Thoracic aorta (tissue), 2 donors: ENCODE measurements at regions not wholly inside any gene's neighbourhood (a gene's known extent, or its start where the extent isn't known, plus 50 kb on each side); places are given as distances from the start of the nearest gene placed in this dataset.

Experiments used
- ATAC-seq: fragments of 150-250 bp; one replicate; pipeline ENCODE4 v1.8.0; 2017; ENCODE audit warnings: low read depth; ENCODE audit not compliant: insufficient number of reproducible peaks, low FRiP score
- DNase-seq: peaks from one replicate; pipeline ENCODE4 v3.0.0-alpha.2; 2020; ENCODE audit warnings: low spot score
- H3K27ac ChIP-seq, 2 donors: fragments of 200-600 bp; sonication (generic); 1 replicate in 1 of 2; 2 replicates in 1 of 2; pipeline ENCODE4 v1.5.1; 2016; ENCODE audit warnings: mild to moderate bottlenecking in 2 of 2, moderate library complexity in 2 of 2
- H3K27me3 ChIP-seq: fragments of 200-600 bp; sonication (generic); replicated peaks from 2 replicates; pipeline ENCODE4 v1.6.0; 2016; ENCODE audit warnings: mild to moderate bottlenecking; ENCODE audit not compliant: insufficient read depth
- H3K36me3 ChIP-seq: fragments of 200-600 bp; sonication (generic); one replicate; pipeline ENCODE4 v1.5.1; 2016
- H3K4me1 ChIP-seq, 2 donors: fragments of 200-600 bp; sonication (generic); 1 replicate in 1 of 2; 2 replicates in 1 of 2; pipeline versions ENCODE4 v1.5.1 to v1.6.0; 2016; ENCODE audit warnings: low read depth in 2 of 2, mild to moderate bottlenecking in 1 of 2; ENCODE audit not compliant: control insufficient read depth in 1 of 2
- H3K4me3 ChIP-seq: fragments of 200-600 bp; sonication (generic); 2 replicates; pipeline ENCODE4 v1.5.1; 2016; ENCODE audit warnings: mild to moderate bottlenecking
- H3K9me3 ChIP-seq: fragments of 200-600 bp; sonication (generic); 2 replicates; pipeline ENCODE4 v1.5.1; 2016
- CTCF ChIP-seq: fragments of 200-600 bp; sonication (generic); IDR thresholded peaks from one replicate; pipeline ENCODE4 v1.5.1; 2019; ENCODE audit warnings: antibody characterized with exemption

GRCh38 chr4:124903995-124904722 lies 191.6 kb upstream of the ANKRD50 start:
- H3K36me3 ChIP-seq = no peaks in the 10 kb centered on the region
- TF ChIP-seq CTCF = no peak
- H3K27me3 ChIP-seq = no peaks in the 10 kb centered on the region
- peak overlapping the region; percentile 60 for H3K4me3 ChIP-seq
- ATAC-seq (peak; percentile 51), DNase-seq (no peak)
- peak overlapping the region; percentile 16 to 33 for H3K27ac ChIP-seq
- H3K4me1 ChIP-seq = peaks cover 0 to 15% of the 10 kb centered on the region in 2 donors
- H3K9me3 ChIP-seq = no peaks in the 10 kb centered on the region

GRCh38 chr4:124902001-124902515 lies 189.5 kb upstream of the ANKRD50 start:
- Histone ChIP-seq H3K4me3 (no peak overlapping the region), H3K36me3 (no peaks in the 10 kb centered on the region), H3K9me3 (no peaks in the 10 kb centered on the region), H3K27me3 (no peaks in the 10 kb centered on the region), H3K4me1 (peaks cover 0 to 15% of the 10 kb centered on the region in 2 donors), H3K27ac (no peak overlapping the region)
- DNase-seq (no peak), ATAC-seq (no peak)
- no peak for TF ChIP-seq CTCF

- Histone ChIP-seq H3K27me3 (no peaks in the 10 kb centered on the region), H3K27ac (no peak overlapping the region), H3K4me3 (no peak overlapping the region), H3K4me1 (peaks cover 0 to 15% of the 10 kb centered on the region in 2 donors), H3K9me3 (no peaks in the 10 kb centered on the region), H3K36me3 (no peaks in the 10 kb centered on the region)
- no peak for TF ChIP-seq CTCF
- ATAC-seq (no peak), DNase-seq (no peak)
Measured at GRCh38 chr4:124899997-124900396, 187.5 kb upstream of the ANKRD50 start.

GRCh38 chr4:124890522-124890921 lies 178.0 kb upstream of the ANKRD50 start:
- H3K4me1 ChIP-seq = no peaks in the 10 kb centered on the region
- no peak for TF ChIP-seq CTCF
- no peaks in the 10 kb centered on the region for H3K9me3 ChIP-seq
- ATAC-seq (no peak), DNase-seq (no peak)
- no peak overlapping the region for H3K4me3 ChIP-seq
- no peak overlapping the region for H3K27ac ChIP-seq
- H3K27me3 ChIP-seq = no peaks in the 10 kb centered on the region
- no peaks in the 10 kb centered on the region for H3K36me3 ChIP-seq

- Histone ChIP-seq H3K4me3 (no peak overlapping the region), H3K9me3 (no peaks in the 10 kb centered on the region), H3K27ac (no peak overlapping the region), H3K27me3 (no peaks in the 10 kb centered on the region), H3K36me3 (no peaks in the 10 kb centered on the region), H3K4me1 (no peaks in the 10 kb centered on the region)
- DNase-seq (no peak), ATAC-seq (no peak)
- TF ChIP-seq CTCF = no peak
Measured at GRCh38 chr4:124887739-124888138, 175.2 kb upstream of the ANKRD50 start.
